GM12864 (cell line): ENCODE measurements at regions not wholly inside any gene's neighbourhood (a gene's known extent, or its start where the extent isn't known, plus 50 kb on each side); places are given as distances from the start of the nearest gene placed in this dataset.

Source experiments
- DNase-seq: peaks from one replicate; pipeline ENCODE4 v3.0.0-alpha.2; 2011; ENCODE audit warnings: low read depth
- H3K4me3 ChIP-seq: 2 replicates; pipeline ENCODE4 v1.5.1; 2011; ENCODE audit warnings: mild to moderate bottlenecking, low read depth, low read length, control low read depth
- CTCF ChIP-seq: IDR thresholded peaks from 2 replicates; pipeline ENCODE4 v1.5.1; 2011; ENCODE audit warnings: low read depth, mild to moderate bottlenecking, moderate library complexity, low read length, control low read depth, inconsistent platforms; ENCODE audit errors: missing control alignments

GRCh38 chr3:74515451-74515850 lies 99.0 kb downstream of the CNTN3 start:
- no peak for TF ChIP-seq CTCF
- H3K4me3 ChIP-seq, result no peak overlapping the region
- no peak for DNase-seq

- TF ChIP-seq CTCF, result no peak
- H3K4me3 ChIP-seq, result no peak overlapping the region
- DNase-seq, result no peak
These were observed 103.4 kb downstream of the CNTN3 start for GRCh38 chr3:74511078-74511477.

- H3K4me3 ChIP-seq, result no peak overlapping the region
- no peak for TF ChIP-seq CTCF
- DNase-seq, result no peak
These were observed 104.1 kb downstream of the CNTN3 start for GRCh38 chr3:74510261-74510818.

DNA sequence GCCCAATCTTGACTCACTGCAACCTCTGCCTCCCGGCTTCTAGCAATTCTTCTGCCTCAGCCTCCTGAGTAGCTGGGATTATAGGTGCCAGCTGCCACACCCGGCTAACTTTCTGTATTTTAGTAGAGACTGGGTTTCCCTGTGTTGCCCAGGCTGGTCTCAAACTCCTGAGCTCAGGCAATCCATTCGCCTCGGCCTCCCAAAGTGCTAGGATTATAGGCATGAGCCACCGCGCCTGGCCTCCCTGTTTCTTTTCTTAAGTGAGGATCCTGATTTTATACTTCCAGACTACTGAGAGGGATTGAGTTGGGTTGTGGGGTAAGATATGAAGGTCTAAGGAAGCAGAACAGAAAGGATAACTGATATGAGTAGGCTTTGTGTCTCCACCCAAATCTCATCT lies 106.8 kb downstream of the CNTN3 start:
- H3K4me3 ChIP-seq, result no peak overlapping the region
- TF ChIP-seq CTCF, result no peak
- DNase-seq, result no peak

DNA sequence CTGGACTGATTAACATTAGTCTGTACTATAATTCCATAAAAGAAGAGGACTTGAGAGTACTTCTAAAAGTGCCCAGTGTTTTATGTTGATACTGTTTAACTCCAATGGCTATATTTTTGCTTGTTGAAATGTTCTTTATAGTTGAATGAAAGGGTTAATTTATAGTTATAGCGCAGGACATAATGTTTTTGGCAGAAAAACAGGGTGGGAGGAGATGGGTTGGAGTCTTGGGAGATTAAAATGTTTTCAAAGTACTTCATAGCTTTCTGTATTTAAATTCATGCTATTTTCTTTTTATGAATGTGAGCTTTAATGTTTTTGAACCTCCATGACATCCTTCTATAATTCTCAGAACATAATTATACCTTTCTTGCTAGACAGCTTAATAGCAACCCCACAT lies 108.2 kb downstream of the CNTN3 start:
- H3K4me3 ChIP-seq, result no peak overlapping the region
- TF ChIP-seq CTCF, result no peak
- DNase-seq, result no peak

DNA sequence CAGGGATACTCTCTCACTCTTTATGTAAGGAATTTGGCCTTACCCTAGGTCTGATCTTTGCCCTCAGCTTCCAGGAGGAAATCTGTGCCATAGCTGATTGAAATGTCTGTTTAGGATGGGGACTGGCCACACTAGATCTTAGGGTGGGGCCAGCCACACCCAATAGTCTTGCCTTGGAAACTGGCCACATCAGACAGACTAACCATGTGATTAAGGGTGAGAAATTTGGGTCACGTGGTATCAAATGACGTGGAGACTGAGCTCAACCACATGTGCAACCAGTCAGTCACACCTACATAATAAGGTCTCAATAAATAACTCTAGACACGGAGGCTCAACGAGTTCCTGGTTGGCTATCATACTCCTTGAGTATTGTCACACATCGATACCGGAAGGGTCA lies 113.5 kb downstream of the CNTN3 start:
- H3K4me3 ChIP-seq, result no peak overlapping the region
- DNase-seq, result no peak
- no peak for TF ChIP-seq CTCF

DNA sequence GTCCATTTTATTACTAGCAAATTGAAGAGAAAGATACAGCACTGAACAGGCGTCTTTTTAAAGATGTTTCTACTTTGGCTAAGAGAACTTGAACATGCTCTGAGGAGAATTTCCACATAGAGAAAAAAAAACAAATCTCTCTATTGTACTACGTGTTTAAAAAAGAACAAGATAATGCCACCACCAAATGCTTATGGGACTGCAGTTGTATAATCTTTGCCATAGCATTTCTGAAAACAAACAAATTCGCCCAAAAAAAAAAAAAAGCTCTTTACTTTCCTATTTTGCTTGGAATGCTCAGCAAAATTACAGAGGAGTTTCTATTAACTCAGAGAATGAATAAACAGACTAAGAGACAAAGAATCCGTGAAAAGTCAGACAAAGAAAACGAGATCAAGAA lies 114.2 kb downstream of the CNTN3 start:
- no peak for TF ChIP-seq CTCF
- H3K4me3 ChIP-seq, result no peak overlapping the region
- DNase-seq, result no peak
